ENCODE measurements at regions not wholly inside any gene's neighbourhood (a gene's known extent, or its start where the extent isn't known, plus 50 kb on each side); places are given as distances from the start of the nearest gene placed in this dataset.
"Not testable (repeated sequence)": the region's sequence is repeated elsewhere in the genome, so short reads cannot be mapped to it uniquely, and the experiment has no call there.

- DNase-seq: no peak
These were observed 199.4 kb upstream of the ZNF217 start for GRCh38 chr20:53792946-53793536.

- no peak for DNase-seq
These were observed 196.5 kb upstream of the ZNF217 start for GRCh38 chr20:53789989-53790675.

GRCh38 chr20:53788253-53789022 is 194.8 kb upstream of the ZNF217 start:
- no peak for DNase-seq

GRCh38 chr20:53787491-53787931 is 193.9 kb upstream of the ZNF217 start:
- DNase-seq: not testable (repeated sequence)

GRCh38 chr20:53786445-53787267 is 193.0 kb upstream of the ZNF217 start:
- no peak for DNase-seq

- DNase-seq: no peak
These were observed 192.4 kb upstream of the ZNF217 start for GRCh38 chr20:53786071-53786444.

- DNase-seq: no peak
These were observed 191.7 kb upstream of the ZNF217 start for GRCh38 chr20:53785320-53785719.

- no peak for DNase-seq
These were observed 190.1 kb upstream of the ZNF217 start for GRCh38 chr20:53783768-53784167.

GRCh38 chr20:53782612-53783246 is 189.1 kb upstream of the ZNF217 start:
- DNase-seq: no peak

- DNase-seq: no peak
These were observed 186.2 kb upstream of the ZNF217 start for GRCh38 chr20:53779822-53780221.

- no peak for DNase-seq
These were observed 185.1 kb upstream of the ZNF217 start for GRCh38 chr20:53778736-53779135.

GRCh38 chr20:53778041-53778516 is 184.4 kb upstream of the ZNF217 start:
- no peak for DNase-seq

GRCh38 chr20:53777402-53777801 is 183.8 kb upstream of the ZNF217 start:
- DNase-seq: not testable (repeated sequence)

GRCh38 chr20:53776858-53777257 is 183.2 kb upstream of the ZNF217 start:
- DNase-seq: no peak

- DNase-seq: no peak
These were observed 181.0 kb upstream of the ZNF217 start for GRCh38 chr20:53774461-53775203.

- no peak for DNase-seq
These were observed 180.3 kb upstream of the ZNF217 start for GRCh38 chr20:53773792-53774401.

GRCh38 chr20:53773066-53773791 is 179.6 kb upstream of the ZNF217 start:
- not testable (repeated sequence) for DNase-seq

GRCh38 chr20:53769041-53769440 is 175.4 kb upstream of the ZNF217 start:
- DNase-seq: no peak

- no peak for DNase-seq
These were observed 174.7 kb upstream of the ZNF217 start for GRCh38 chr20:53768329-53768728.

- DNase-seq: no peak
These were observed 173.7 kb upstream of the ZNF217 start for GRCh38 chr20:53767206-53767930.
